GM18519 (cell line): ENCODE measurements at regions not wholly inside any gene's neighbourhood (a gene's known extent, or its start where the extent isn't known, plus 50 kb on each side); places are given as distances from the start of the nearest gene placed in this dataset.

ENCODE experiments used
- ATAC-seq: cut with Tn5 transposase; IDR thresholded peaks from one replicate; pipeline ENCODE4 v1.9.1; 2021; ENCODE audit warnings: mild to moderate bottlenecking, moderate library complexity; ENCODE audit not compliant: unreplicated experiment, low FRiP score

GRCh38 chr15:93608643-93609148, 519.7 kb upstream of the RGMA start:
- ATAC-seq = no peak

GRCh38 chr15:93603550-93603949, 514.5 kb upstream of the RGMA start:
- no peak for ATAC-seq

GRCh38 chr15:93587059-93587521, 498.1 kb upstream of the RGMA start:
- no peak for ATAC-seq

- ATAC-seq = no peak
Measured at GRCh38 chr15:93585012-93585411, 496.0 kb upstream of the RGMA start.

GRCh38 chr15:93583968-93584367, 495.0 kb upstream of the RGMA start:
- no peak for ATAC-seq

GRCh38 chr15:93583552-93583951, 494.5 kb upstream of the RGMA start:
- no peak for ATAC-seq

- ATAC-seq = no peak
Measured at GRCh38 chr15:93570527-93570926, 481.5 kb upstream of the RGMA start.

GRCh38 chr15:93566762-93567161, 477.8 kb upstream of the RGMA start:
- ATAC-seq = no peak

GRCh38 chr15:93565201-93565600, 476.2 kb upstream of the RGMA start:
- no peak for ATAC-seq

GRCh38 chr15:93563218-93563617, 474.2 kb upstream of the RGMA start:
- ATAC-seq = no peak

- ATAC-seq = no peak
Measured at GRCh38 chr15:93562395-93563123, 473.5 kb upstream of the RGMA start.

- no peak for ATAC-seq
Measured at GRCh38 chr15:93557696-93558095, 468.7 kb upstream of the RGMA start.

GRCh38 chr15:93553167-93553935, 464.3 kb upstream of the RGMA start:
- ATAC-seq = no peak

GRCh38 chr15:93543093-93543492, 454.1 kb upstream of the RGMA start:
- ATAC-seq = no peak

GRCh38 chr15:93527374-93528050, 438.5 kb upstream of the RGMA start:
- no peak for ATAC-seq

GRCh38 chr15:93524432-93524831, 435.4 kb upstream of the RGMA start:
- no peak for ATAC-seq

GRCh38 chr15:93523481-93523880, 434.5 kb upstream of the RGMA start:
- ATAC-seq = no peak

- ATAC-seq = no peak
Measured at GRCh38 chr15:93520206-93520605, 431.2 kb upstream of the RGMA start.

GRCh38 chr15:93519599-93519998, 430.6 kb upstream of the RGMA start:
- ATAC-seq = no peak

- ATAC-seq = no peak
Measured at GRCh38 chr15:93517176-93517575, 428.2 kb upstream of the RGMA start.
